HG02970 (cell line): ENCODE measurements at regions not wholly inside any gene's neighbourhood (a gene's known extent, or its start where the extent isn't known, plus 50 kb on each side); places are given as distances from the start of the nearest gene placed in this dataset.
"Not testable (repeated sequence)": the region's sequence is repeated elsewhere in the genome, so short reads cannot be mapped to it uniquely, and the experiment has no call there.

Experiments
- ATAC-seq: cut with Tn5 transposase; IDR thresholded peaks from one replicate; pipeline ENCODE4 v1.9.1; 2021; ENCODE audit warnings: mild to moderate bottlenecking, moderate library complexity, moderate number of reproducible peaks; ENCODE audit not compliant: unreplicated experiment, low FRiP score

GRCh38 chr12:90515199-90516175, 439.5 kb downstream of the CCER1 start:
- ATAC-seq = peak; percentile 90

- ATAC-seq = no peak
These were observed 440.7 kb downstream of the CCER1 start for GRCh38 chr12:90514325-90514724.

GRCh38 chr12:90512518-90512917, 442.5 kb downstream of the CCER1 start:
- ATAC-seq = no peak

GRCh38 chr12:90510948-90511347, 444.0 kb downstream of the CCER1 start:
- ATAC-seq = no peak

- ATAC-seq = no peak
These were observed 450.2 kb downstream of the CCER1 start for GRCh38 chr12:90504806-90505205.

GRCh38 chr12:90502070-90502469, 452.9 kb downstream of the CCER1 start:
- ATAC-seq = no peak

DNA sequence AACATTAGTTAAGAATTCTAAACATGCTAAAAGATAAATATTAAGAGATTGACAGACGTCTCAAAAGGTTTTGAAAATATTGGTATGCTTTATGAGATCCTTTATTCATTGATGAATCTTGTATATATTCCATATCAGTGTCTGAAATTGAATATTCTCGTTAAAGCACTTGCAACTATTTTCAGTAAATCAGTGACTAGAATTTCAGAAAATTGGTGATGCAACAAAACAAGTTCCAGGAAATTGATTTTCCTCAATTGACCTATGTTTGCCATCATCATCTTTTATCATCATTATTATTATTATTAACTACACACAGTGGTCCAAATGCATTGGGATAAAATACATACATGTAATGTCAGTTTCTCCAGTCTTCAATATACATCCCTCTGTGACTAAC, 453.6 kb downstream of the CCER1 start:
- ATAC-seq = no peak

- ATAC-seq = no peak
These were observed 455.2 kb downstream of the CCER1 start for GRCh38 chr12:90499795-90500194.

DNA sequence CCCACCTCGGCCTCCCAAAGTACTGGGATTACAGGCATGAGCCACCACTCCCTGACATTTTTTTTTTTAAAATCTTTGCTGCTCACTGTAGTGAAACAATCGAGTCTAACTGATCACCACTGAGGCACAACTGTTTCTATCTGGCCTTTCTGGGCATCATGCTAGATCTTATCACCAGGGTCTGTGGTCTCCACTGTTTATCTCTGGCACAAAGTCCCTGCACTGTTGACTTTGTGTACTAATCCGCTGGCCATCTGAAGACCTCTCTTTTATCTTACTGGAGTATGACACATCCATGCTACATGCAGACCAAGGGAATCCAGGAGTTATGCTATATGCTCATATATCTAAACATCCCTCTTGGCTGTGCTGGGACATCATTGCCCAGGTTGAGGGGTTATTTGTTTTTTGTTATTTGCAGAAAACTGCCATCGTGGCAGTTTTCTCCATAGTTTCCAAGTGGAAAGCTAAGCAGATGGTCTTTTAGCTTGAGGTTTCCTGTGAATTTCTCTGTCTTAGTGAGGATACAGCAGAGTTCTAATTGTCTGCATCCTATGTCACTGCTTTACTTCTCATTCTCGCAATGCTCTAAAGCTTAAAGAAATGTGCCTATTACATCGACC, 456.9 kb downstream of the CCER1 start:
- ATAC-seq = no peak

GRCh38 chr12:90490355-90490754, 464.6 kb downstream of the CCER1 start:
- ATAC-seq = no peak

- no peak for ATAC-seq
These were observed 465.8 kb downstream of the CCER1 start for GRCh38 chr12:90489141-90489540.

DNA sequence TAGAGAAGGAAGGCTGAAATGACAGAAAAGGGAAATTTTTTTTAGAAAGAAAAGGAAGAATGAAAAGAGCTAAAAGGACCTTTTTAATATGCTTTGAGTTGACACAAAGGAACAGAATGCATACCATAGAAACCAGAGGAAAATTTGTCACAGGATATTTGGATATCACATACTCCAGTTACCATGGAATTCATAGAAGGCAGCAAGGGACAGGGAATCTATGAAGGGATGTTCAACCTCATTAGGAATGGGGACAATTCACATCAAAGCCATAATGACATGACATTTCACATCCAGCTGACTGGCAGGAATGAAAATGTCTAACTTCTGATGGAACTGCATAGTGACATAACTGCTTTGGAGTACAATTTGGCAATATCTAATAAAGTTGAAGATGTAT, 469.4 kb downstream of the CCER1 start:
- ATAC-seq = no peak

DNA sequence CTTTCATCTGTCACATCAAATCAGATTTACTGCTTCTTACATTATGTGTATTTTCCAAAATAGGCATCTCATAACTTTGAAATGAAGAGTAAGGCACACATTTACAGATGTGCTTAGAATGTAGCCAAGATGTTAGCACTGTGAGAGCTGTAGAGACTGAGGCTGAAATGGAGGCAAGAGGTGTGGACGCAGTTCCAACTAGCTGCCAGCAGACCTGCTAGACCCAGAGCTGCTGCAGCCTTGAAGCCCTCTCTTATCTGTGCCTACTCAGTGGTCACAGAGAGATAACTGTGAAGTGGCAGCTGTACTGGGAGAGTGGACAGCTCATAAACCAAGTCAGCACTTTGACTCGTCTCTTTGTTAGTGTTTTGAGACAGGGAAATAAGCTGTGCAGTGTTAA, 470.9 kb downstream of the CCER1 start:
- ATAC-seq = no peak

- no peak for ATAC-seq
These were observed 473.2 kb downstream of the CCER1 start for GRCh38 chr12:90481748-90482147.

DNA sequence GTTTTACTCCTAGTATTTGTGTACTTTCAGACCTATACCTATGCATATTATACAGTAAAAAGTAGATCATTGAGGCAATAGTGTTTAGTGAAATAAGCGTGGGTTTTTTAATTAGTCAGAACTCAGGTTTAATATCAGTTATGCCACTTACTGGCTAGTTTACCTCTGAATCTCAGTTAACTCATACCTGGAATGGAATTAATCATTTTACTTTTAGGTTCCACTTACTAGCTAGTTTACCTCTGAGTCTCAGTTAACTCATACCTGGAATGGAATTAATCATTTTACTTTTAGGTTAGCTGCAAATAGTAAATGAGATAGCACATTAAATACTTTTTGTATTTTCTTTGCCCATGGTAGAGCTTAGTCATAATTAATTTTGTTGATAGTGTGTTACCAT, 475.7 kb downstream of the CCER1 start:
- no peak for ATAC-seq

- ATAC-seq = no peak
These were observed 481.1 kb downstream of the CCER1 start for GRCh38 chr12:90473831-90474230.

DNA sequence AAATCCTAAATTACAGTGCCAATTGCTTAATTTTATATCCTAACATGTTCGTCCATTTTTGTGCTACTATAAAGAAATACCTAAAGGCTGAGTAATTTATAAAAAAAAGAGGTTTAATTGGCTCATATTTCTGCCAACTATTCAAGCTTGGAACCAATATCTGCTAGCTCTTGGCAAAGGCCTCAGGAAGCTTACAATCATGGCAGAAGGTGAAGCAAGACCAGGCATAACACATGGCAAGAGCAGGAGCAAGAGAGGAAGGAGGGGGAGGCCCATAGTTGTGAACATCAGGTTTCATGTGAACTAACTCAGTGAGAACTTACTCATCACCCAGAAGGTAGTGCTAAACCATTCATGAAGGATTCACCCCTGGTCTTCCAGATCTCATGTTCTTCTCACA, 494.3 kb downstream of the CCER1 start:
- ATAC-seq = no peak

- no peak for ATAC-seq
These were observed 498.7 kb downstream of the CCER1 start for GRCh38 chr12:90456248-90456647.

GRCh38 chr12:90455756-90456155, 499.2 kb downstream of the CCER1 start:
- no peak for ATAC-seq

- ATAC-seq = no peak
These were observed 505.4 kb downstream of the CCER1 start for GRCh38 chr12:90449611-90450010.

GRCh38 chr12:90443466-90443865, 511.5 kb downstream of the CCER1 start:
- ATAC-seq = not testable (repeated sequence)

DNA sequence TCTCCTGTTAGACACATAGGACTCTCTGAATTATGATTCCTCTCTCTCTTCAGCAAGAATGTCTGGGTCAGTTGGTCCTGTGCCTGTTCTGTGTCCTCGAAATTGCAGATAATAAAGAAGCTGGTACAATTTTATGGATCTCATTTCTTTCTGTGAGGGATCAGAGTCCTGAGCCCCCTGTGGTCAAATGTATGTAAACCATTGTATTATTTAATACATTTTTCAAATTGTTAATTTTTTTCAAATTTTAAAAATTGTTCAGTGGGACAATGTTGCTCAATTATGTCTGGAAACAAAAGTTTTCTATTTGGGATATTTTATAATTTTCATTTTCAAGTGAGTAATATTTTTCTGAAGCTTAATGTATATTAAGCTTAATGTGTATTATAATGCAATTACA, 513.5 kb downstream of the CCER1 start:
- ATAC-seq = no peak
